D721Med (cell line): ENCODE measurements at regions not wholly inside any gene's neighbourhood (a gene's known extent, or its start where the extent isn't known, plus 50 kb on each side); places are given as distances from the start of the nearest gene placed in this dataset.

ENCODE experiments used
- DNase-seq: peaks from one replicate; pipeline ENCODE4 v3.0.0; 2011; ENCODE audit warnings: low spot score; ENCODE audit not compliant: insufficient read length
- FAIRE-seq: peaks from 2 replicates; lab custom pipeline; 2011; peaks lifted over from hg19 to GRCh38; lab: Jason Lieb, UNC
- TF ChIP-seq, protein P1 (sequence below): IDR thresholded peaks from 2 replicates; pipeline ENCODE4 v1.5.1; 2012; ENCODE audit warnings: mild to moderate bottlenecking, control low read depth; ENCODE audit not compliant: insufficient read depth; ENCODE audit errors: missing control alignments

GRCh38 chr1:82722608-82723007 lies 921.9 kb downstream of the ADGRL2 start:
- TF ChIP-seq, protein P1, sequence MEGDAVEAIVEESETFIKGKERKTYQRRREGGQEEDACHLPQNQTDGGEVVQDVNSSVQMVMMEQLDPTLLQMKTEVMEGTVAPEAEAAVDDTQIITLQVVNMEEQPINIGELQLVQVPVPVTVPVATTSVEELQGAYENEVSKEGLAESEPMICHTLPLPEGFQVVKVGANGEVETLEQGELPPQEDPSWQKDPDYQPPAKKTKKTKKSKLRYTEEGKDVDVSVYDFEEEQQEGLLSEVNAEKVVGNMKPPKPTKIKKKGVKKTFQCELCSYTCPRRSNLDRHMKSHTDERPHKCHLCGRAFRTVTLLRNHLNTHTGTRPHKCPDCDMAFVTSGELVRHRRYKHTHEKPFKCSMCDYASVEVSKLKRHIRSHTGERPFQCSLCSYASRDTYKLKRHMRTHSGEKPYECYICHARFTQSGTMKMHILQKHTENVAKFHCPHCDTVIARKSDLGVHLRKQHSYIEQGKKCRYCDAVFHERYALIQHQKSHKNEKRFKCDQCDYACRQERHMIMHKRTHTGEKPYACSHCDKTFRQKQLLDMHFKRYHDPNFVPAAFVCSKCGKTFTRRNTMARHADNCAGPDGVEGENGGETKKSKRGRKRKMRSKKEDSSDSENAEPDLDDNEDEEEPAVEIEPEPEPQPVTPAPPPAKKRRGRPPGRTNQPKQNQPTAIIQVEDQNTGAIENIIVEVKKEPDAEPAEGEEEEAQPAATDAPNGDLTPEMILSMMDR: no peak
- no peak for FAIRE-seq
- DNase-seq: no peak

- TF ChIP-seq, protein P1: no peak
- FAIRE-seq: no peak
- no peak for DNase-seq
Observed at GRCh38 chr1:82721702-82722101, 921.0 kb downstream of the ADGRL2 start.

- DNase-seq: no peak
- FAIRE-seq: no peak
- TF ChIP-seq, protein P1: no peak
Observed at GRCh38 chr1:82718719-82719419, 918.1 kb downstream of the ADGRL2 start.

GRCh38 chr1:82710091-82710490 lies 909.4 kb downstream of the ADGRL2 start:
- TF ChIP-seq, protein P1: no peak
- DNase-seq (no peak), FAIRE-seq (no peak)

GRCh38 chr1:82707681-82708080 lies 906.9 kb downstream of the ADGRL2 start:
- TF ChIP-seq, protein P1: no peak
- FAIRE-seq (no peak), DNase-seq (no peak)

DNA sequence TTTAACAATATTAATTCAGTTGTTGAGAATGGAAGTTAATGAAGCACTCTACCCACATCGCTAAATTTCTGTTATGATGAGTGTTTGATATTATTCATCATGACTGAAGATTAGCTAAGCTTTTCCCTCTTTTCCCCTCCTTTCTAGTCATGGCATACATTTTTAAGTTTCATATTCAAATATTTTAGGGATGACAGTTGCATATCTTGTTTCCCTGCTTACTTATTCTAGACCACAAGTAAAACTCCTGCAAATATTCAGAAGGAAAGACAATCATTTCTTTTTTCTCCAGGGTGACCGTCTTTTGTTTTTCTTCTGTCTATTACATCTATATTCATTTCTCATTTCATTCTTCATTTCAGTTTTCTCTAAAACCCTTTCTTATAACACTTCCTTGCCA lies 906.0 kb downstream of the ADGRL2 start:
- TF ChIP-seq, protein P1: no peak
- no peak for FAIRE-seq
- DNase-seq: no peak

- DNase-seq (no peak), FAIRE-seq (no peak)
- TF ChIP-seq, protein P1: no peak
Observed at GRCh38 chr1:82704966-82705365, 904.2 kb downstream of the ADGRL2 start.
